Glutamatergic neuron (in vitro differentiated cells): ENCODE measurements at regions not wholly inside any gene's neighbourhood (a gene's known extent, or its start where the extent isn't known, plus 50 kb on each side); places are given as distances from the start of the nearest gene placed in this dataset.

Source experiments
- DNase-seq: peaks from one replicate; pipeline ENCODE4 v3.0.0; 2022
- H3K27ac Mint-ChIP-seq: one replicate; pipeline ENCODE4 v1.8.0; 2020; ENCODE audit warnings: mild to moderate bottlenecking, mixed read lengths, inconsistent platforms; ENCODE audit not compliant: unreplicated experiment
- H3K27me3 Mint-ChIP-seq: one replicate; pipeline ENCODE4 v1.8.0; 2020; ENCODE audit warnings: mild to moderate bottlenecking, moderate library complexity, mixed read lengths, inconsistent platforms; ENCODE audit not compliant: unreplicated experiment
- H3K36me3 Mint-ChIP-seq: one replicate; pipeline ENCODE4 v1.8.0; 2020; ENCODE audit warnings: mild to moderate bottlenecking, mixed read lengths, inconsistent platforms; ENCODE audit not compliant: unreplicated experiment
- H3K4me1 Mint-ChIP-seq: one replicate; pipeline ENCODE4 v1.8.0; 2020; ENCODE audit warnings: mild to moderate bottlenecking, low read depth, mixed read lengths, inconsistent platforms; ENCODE audit not compliant: unreplicated experiment
- H3K4me3 Mint-ChIP-seq: one replicate; pipeline ENCODE4 v1.8.0; 2020; ENCODE audit warnings: mild to moderate bottlenecking, mixed read lengths, inconsistent platforms; ENCODE audit not compliant: unreplicated experiment
- H3K9me3 Mint-ChIP-seq: one replicate; pipeline ENCODE4 v1.8.0; 2020; ENCODE audit warnings: mild to moderate bottlenecking, moderate library complexity, mixed read lengths, inconsistent platforms; ENCODE audit not compliant: unreplicated experiment
- TF ChIP-seq, protein P1 (sequence below): fragments of 200-600 bp; sonication (generic); IDR thresholded peaks from one replicate; pipeline ENCODE4 v1.5.0; 2021; ENCODE audit not compliant: partially characterized antibody, unreplicated experiment

DNA sequence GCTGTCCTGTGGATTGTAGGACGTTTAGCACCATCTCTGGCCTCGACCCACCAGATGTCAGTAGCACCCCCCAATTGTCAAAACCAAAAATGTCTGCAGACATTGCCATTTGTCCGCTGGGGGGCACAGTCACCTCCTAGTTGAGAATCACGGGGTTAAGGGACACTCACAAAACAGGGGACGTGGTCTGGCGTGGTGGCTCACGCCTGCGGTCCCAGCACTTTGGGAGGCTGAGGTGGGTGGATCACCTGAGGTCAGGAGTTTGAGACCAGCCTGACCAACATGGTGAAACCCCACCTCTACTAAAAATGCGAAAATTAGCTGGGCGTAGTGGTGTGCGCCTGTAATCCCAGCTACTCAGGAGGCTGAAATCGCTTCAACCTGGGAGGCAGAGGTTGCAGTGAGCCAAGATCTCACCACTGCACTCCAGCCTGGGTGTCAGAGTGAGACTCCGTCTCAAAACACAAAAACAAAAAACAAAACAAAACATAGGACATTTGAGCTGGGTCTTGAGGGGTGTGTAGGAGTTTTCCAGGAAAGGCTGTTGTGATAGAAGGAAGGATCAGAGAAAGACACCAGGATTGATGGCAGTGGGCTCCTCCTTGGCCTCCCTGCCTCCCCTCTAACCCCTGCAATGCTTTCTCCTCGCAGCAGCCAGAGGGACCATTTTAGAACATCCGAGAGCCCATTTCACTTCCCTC lies 171.8 kb upstream of the GSE1 start:
- Mint-ChIP-seq H3K4me1 (peaks cover 45% of the 10 kb centered on the region), H3K27me3 (peaks cover 24% of the 10 kb centered on the region), H3K36me3 (no peaks in the 10 kb centered on the region), H3K27ac (peak overlapping the region; percentile 8), H3K4me3 (no peak overlapping the region), H3K9me3 (peaks cover 33% of the 10 kb centered on the region)
- no peak for DNase-seq
- TF ChIP-seq, protein P1, sequence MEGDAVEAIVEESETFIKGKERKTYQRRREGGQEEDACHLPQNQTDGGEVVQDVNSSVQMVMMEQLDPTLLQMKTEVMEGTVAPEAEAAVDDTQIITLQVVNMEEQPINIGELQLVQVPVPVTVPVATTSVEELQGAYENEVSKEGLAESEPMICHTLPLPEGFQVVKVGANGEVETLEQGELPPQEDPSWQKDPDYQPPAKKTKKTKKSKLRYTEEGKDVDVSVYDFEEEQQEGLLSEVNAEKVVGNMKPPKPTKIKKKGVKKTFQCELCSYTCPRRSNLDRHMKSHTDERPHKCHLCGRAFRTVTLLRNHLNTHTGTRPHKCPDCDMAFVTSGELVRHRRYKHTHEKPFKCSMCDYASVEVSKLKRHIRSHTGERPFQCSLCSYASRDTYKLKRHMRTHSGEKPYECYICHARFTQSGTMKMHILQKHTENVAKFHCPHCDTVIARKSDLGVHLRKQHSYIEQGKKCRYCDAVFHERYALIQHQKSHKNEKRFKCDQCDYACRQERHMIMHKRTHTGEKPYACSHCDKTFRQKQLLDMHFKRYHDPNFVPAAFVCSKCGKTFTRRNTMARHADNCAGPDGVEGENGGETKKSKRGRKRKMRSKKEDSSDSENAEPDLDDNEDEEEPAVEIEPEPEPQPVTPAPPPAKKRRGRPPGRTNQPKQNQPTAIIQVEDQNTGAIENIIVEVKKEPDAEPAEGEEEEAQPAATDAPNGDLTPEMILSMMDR: no peak

DNA sequence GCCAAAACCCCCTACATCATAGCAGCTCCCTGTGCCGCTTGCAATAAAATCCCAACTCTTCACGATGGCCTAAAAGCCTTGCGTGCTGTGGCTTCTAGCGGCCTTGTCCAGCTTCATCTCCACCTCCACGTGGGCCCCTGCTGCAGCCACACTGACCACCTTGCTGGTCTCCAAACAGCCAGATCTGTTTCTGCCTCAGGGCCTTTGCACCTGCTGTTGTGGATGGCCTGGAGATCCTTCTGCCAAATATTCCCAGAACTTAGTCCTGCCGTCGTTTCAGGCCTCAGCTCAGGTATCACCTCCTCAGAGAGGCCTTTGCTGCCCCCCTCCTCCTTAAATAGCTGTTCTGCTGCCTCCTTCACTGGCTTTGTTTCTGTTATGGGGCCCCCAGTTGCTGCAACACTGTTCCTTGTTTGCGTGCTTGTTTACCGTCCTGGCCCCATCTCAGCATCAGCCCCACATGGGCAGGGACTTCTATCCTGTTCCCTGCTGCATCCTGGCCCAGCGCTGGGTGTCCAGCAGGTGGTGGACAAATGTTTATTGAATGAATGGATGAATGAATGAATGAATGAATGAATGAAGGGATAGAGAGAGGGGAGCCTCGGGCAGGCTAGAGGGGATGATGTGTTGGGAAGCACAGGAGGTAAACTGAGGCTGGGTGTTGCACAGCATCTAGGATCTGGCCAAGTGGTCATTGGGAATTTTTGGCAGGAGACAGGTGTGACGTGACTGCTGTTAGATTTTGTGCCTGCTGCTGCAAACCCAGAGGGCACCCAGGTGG lies 171.0 kb upstream of the GSE1 start:
- H3K27ac Mint-ChIP-seq: peak overlapping the region; percentile 62
- no peaks in the 10 kb centered on the region for H3K36me3 Mint-ChIP-seq
- H3K4me1 Mint-ChIP-seq: peaks cover 49% of the 10 kb centered on the region
- H3K27me3 Mint-ChIP-seq: peaks cover 23% of the 10 kb centered on the region
- peak overlapping the region; percentile 34 for H3K4me3 Mint-ChIP-seq
- no peak for DNase-seq
- H3K9me3 Mint-ChIP-seq: peaks cover 34% of the 10 kb centered on the region
- TF ChIP-seq, protein P1: no peak

DNA sequence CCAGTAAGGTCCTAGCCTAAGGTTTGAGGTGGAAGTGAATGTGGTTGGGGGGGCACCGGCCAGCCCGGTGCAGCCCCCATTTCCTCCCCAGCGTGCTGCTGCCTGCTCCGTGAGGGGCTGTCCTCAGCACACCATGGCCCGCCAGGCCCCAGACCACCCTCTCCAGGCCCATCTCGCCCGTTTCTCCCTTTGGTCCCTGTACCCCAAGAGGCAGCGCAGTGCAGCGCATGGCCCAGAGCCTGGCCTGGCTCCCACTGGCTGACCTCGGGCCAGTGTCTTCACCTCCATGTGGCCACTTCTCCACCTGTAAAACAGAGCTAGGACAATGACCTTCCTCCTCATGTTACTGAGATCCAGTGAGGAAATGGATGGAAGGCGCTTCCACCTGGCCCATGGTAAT lies 170.0 kb upstream of the GSE1 start:
- TF ChIP-seq, protein P1: no peak
- H3K36me3 Mint-ChIP-seq: no peaks in the 10 kb centered on the region
- H3K4me3 Mint-ChIP-seq: no peak overlapping the region
- H3K4me1 Mint-ChIP-seq: peaks cover 49% of the 10 kb centered on the region
- H3K27ac Mint-ChIP-seq: peak overlapping the region; percentile 52
- no peak for DNase-seq
- H3K9me3 Mint-ChIP-seq: peaks cover 35% of the 10 kb centered on the region
- peaks cover 21% of the 10 kb centered on the region for H3K27me3 Mint-ChIP-seq

DNA sequence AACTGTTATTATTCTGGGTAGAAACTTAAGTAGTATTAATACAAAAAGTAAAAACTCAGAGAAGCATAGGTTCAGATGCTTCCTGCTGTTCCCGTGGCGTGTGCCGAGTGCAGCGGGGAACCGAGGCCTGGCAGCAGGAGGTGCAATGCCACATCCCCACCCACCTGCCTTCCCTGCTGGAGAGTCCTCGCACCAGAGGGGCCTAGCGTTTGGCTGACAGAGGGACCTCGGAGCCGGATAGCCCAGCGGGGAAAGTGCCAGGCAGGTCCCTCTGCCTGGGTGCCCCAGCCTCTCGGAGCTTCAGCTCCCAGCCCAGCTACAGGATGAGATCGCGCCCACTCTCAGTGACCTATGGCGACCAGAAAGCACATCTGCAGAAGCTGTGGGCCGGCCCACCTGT lies 169.6 kb upstream of the GSE1 start:
- Mint-ChIP-seq H3K36me3 (no peaks in the 10 kb centered on the region), H3K27ac (peak overlapping the region; percentile 52), H3K27me3 (peaks cover 21% of the 10 kb centered on the region), H3K4me1 (peaks cover 47% of the 10 kb centered on the region), H3K4me3 (no peak overlapping the region), H3K9me3 (peaks cover 36% of the 10 kb centered on the region)
- TF ChIP-seq, protein P1: no peak
- no peak for DNase-seq
